Frontal cortex (tissue), 4 donors: ENCODE measurements at regions not wholly inside any gene's neighbourhood (a gene's known extent, or its start where the extent isn't known, plus 50 kb on each side); places are given as distances from the start of the nearest gene placed in this dataset. TPM values are rescaled to one million over a fixed set of nuclear protein-coding genes. Genes with fewer than 3 reads are reported as not detected.
A peak's percentile ranks its signal among the peaks of the same experiment; 100 is the strongest.

Source experiments
- DNase-seq, 2 donors: peaks; one replicate each; pipeline ENCODE4 v3.0.0; 2012; ENCODE audit warnings: low spot score in 2 of 2
- FAIRE-seq: peaks from 2 replicates; lab custom pipeline; 2012; peaks lifted over from hg19 to GRCh38; lab: Jason Lieb, UNC
- small RNA-seq: library from RNA; depleted of rRNA; stranded (forward); fragments of <200 nt; gene quantifications from one replicate; pipeline ENCODE3, GENCODE V24; 2014
- donor health status: control.
- donor health status: control.
- donor health status: control.

GRCh38 chr4:134327274-134328122 lies 125.9 kb upstream of the PABPC4L start:
- FAIRE-seq (no peak), DNase-seq (no peak)

- DNase-seq (no peak), FAIRE-seq (no peak)
These were observed 125.3 kb upstream of the PABPC4L start for GRCh38 chr4:134326866-134327265.

- FAIRE-seq (no peak), DNase-seq (no peak)
These were observed 122.6 kb upstream of the PABPC4L start for GRCh38 chr4:134324179-134324578.

- FAIRE-seq (no peak), DNase-seq (no peak)
These were observed 118.5 kb upstream of the PABPC4L start for GRCh38 chr4:134320048-134320447.

DNA sequence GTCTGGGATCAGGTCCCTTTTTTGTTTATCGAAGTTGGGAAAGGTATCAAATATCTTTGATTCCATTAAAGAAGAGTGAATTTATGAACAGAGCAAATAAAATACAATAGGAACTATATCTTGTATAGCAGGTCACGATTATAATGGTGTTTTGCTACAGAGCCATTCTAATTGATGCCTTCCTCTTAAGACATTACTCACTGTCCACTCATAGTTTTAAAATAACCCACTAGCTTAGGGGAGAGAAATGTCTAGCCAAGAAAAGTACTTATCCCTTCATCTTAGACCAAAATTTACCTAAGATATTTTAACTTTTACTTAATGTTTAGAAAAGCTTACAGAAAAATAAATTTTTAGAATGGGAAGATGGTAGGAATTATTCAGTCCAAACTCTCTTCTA lies 112.0 kb upstream of the PABPC4L start:
- DNase-seq, result no peak
- FAIRE-seq, result no peak

- DNase-seq, result no peak
- no peak for FAIRE-seq
These were observed 108.1 kb upstream of the PABPC4L start for GRCh38 chr4:134309715-134310114.

DNA sequence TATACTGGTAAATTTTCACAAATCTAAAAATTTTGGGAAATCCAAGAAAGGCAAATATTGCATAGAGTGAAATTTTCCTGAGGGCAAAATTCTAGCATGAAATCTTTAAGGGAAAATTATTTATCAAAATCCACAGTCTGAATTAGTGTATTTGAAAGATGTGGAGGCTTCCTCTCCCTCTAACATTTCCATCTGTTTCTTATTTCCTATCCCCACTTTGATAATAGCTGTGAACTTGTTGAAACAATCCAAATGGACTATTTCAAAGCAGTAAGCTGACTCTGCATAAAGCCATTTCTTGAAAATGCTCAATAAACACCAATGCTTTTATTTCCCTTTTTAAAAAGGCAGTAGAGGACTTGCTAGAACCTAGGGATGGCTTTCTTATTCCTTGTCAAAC lies 107.3 kb upstream of the PABPC4L start:
- no peak for FAIRE-seq
- DNase-seq, result no peak

- FAIRE-seq (no peak), DNase-seq (no peak)
These were observed 96.7 kb upstream of the PABPC4L start for GRCh38 chr4:134298313-134298712.

- DNase-seq (no peak), FAIRE-seq (no peak)
These were observed 96.2 kb upstream of the PABPC4L start for GRCh38 chr4:134297765-134298164.

GRCh38 chr4:134282680-134283079 lies 81.1 kb upstream of the PABPC4L start:
- no peak for FAIRE-seq
- no peak for DNase-seq

DNA sequence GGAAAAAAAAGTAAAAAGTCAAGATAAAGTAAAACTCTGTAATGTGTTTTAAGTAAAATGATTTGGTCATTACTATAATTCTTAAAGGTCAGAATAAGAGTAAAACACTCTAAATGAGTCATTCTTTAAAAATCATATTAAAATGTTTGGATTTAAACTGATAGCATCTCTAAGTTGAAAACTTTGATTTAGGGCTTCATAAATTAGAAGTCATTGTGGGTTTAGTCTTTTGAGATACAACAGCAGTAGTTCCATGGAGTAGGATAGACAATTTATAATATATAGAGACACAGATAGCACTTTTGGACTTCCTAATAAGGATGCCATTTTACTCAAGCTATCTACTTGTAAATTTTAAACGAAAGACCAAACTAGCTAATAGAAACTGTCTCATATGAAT lies 77.1 kb upstream of the PABPC4L start:
- no peak for DNase-seq
- peak; percentile 24 for FAIRE-seq

- no peak for FAIRE-seq
- DNase-seq, result no peak
These were observed 74.9 kb upstream of the PABPC4L start for GRCh38 chr4:134276476-134276875.

DNA sequence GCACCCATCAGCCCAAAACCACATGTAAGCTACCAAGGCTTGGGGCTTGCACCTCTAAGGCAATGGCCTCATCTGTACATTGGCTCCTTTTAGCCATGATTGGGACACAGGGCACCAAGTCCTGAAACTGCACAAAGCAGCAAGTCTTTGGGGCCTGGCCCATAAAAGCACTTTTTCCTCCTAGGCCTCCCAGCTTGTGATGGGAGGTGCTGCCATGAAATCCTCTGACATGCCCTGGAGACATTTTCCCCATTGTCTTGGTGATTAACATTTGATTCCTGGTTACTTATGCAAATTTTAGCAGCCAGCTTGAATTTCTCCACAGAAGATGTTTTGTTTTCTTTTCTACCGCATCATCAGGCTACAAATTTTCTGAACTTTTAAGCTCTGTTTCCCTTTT lies 58.5 kb upstream of the PABPC4L start:
- DNase-seq, result no peak
- FAIRE-seq, result no peak

Small RNA genes in the stretch of these regions (small RNA-seq; reads per million reads assigned to genes)
- gene AC104619.4 (not detected), gene RF00026 (not detected)
